ENCODE measurements at regions not wholly inside any gene's neighbourhood (a gene's known extent, or its start where the extent isn't known, plus 50 kb on each side); places are given as distances from the start of the nearest gene placed in this dataset.

DNA sequence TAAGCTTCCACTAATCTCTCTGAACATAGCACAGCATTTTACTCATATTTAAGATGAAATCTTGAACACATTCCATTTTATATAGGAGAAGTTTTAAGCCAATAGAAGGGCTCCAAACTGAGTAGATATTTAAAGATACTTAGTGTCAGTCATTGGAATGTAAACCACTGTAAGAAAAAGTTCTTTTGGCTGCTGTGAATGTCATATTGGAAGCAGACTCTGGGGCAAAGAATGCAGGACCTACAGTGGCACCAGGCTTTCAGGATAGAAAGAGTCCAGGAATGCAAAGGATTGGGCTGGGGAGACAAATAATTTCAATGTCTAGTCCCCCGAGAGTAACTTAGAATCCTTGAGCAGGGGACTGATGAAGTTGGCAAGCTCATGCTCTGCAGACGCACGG is 1047.7 kb downstream of the STIM2 start:
- no peak for TF ChIP-seq FOXK2 (IDR thresholded peaks at IDR 0.05)
- TF ChIP-seq NFRKB (IDR thresholded peaks at IDR 0.05) = no peak
- no peak for TF ChIP-seq TARDBP (IDR thresholded peaks at IDR 0.05)
- no peak for TF ChIP-seq FOXM1 (IDR thresholded peaks at IDR 0.05; ENCODE audit: borderline replicate concordance)
- TF ChIP-seq ZNF384 (IDR thresholded peaks at IDR 0.05) = no peak
- TF ChIP-seq, protein P1, sequence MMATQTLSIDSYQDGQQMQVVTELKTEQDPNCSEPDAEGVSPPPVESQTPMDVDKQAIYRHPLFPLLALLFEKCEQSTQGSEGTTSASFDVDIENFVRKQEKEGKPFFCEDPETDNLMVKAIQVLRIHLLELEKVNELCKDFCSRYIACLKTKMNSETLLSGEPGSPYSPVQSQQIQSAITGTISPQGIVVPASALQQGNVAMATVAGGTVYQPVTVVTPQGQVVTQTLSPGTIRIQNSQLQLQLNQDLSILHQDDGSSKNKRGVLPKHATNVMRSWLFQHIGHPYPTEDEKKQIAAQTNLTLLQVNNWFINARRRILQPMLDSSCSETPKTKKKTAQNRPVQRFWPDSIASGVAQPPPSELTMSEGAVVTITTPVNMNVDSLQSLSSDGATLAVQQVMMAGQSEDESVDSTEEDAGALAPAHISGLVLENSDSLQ (IDR thresholded peaks at IDR 0.05) = no peak

Data from HEK293T (cell line).